ENCODE measurements at regions not wholly inside any gene's neighbourhood (a gene's known extent, or its start where the extent isn't known, plus 50 kb on each side); places are given as distances from the start of the nearest gene placed in this dataset.
"Not testable (repeated sequence)": the region's sequence is repeated elsewhere in the genome, so short reads cannot be mapped to it uniquely, and the experiment has no call there.

GRCh38 chr13:84702174-84702573 lies 819.9 kb upstream of the SLITRK1 start:
- H3K4me1 ChIP-seq (ENCODE audit: insufficient read depth, low read length, poor library complexity, severe bottlenecking): no peaks in the 10 kb centered on the region
- H3K27me3 ChIP-seq (replicated peaks; ENCODE audit: insufficient read depth, low read depth, low read length, poor library complexity): no peaks in the 10 kb centered on the region
- intact Hi-C loops (cut with micrococcal nuclease; ENCODE audit: unreplicated experiment): no loop called here
- no TSS peak for BruUV-seq (replicated peaks)
- no peaks in the 10 kb centered on the region for H3K36me3 ChIP-seq (ENCODE audit: insufficient read depth, low read length, poor library complexity, severe bottlenecking)
- POLR2A ChIA-PET (ENCODE audit: low non-redundant PET): no interaction called here
- DNase-seq (ENCODE audit: low spot score): no peak
- H3K4me3 ChIP-seq (ENCODE audit: low read depth, low read length, poor library complexity, severe bottlenecking): no peak overlapping the region
- TF ChIP-seq EZH2 (IDR thresholded peaks at IDR 0.05; ENCODE audit: borderline replicate concordance, low read depth, low read length, poor library complexity, severe bottlenecking) (no peak), CTCF (conservative IDR thresholded peaks at IDR 0.05; ENCODE audit: low read depth, low read length) (no peak)
- CTCF ChIA-PET: no interaction called here
- H3K9me3 ChIP-seq (ENCODE audit: low read depth, low read length, poor library complexity, severe bottlenecking): no peaks in the 10 kb centered on the region
- H3K27ac ChIP-seq (ENCODE audit: low read depth, low read length, poor library complexity, severe bottlenecking): no peak overlapping the region

DNA sequence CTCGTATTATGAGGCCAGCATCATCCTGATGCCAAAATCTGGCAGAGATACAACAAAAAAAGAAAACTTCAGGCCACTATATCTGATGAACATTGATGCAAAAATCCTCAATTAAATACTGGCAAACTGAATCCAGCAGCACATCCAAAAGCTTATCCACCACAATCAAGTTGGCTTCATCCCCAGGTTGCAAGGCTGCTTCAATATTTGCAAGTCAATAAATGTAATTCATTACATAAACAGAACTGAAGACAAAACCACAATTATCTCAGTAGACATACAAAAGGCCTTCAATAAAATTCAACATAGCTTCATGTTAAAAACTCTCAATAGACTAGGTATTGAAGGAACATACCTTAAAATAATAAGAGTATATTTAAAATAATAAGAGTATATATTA lies 815.3 kb upstream of the SLITRK1 start:
- H3K27me3 ChIP-seq (replicated peaks; ENCODE audit: insufficient read depth, low read depth, low read length, poor library complexity); DNase-seq (ENCODE audit: low spot score); POLR2A ChIA-PET (ENCODE audit: low non-redundant PET); H3K4me3 ChIP-seq (ENCODE audit: low read depth, low read length, poor library complexity, severe bottlenecking); H3K27ac ChIP-seq (ENCODE audit: low read depth, low read length, poor library complexity, severe bottlenecking); BruUV-seq (replicated peaks); H3K9me3 ChIP-seq (ENCODE audit: low read depth, low read length, poor library complexity, severe bottlenecking); H3K4me1 ChIP-seq (ENCODE audit: insufficient read depth, low read length, poor library complexity, severe bottlenecking); CTCF ChIA-PET; intact Hi-C loops (cut with micrococcal nuclease; ENCODE audit: unreplicated experiment); H3K36me3 ChIP-seq (ENCODE audit: insufficient read depth, low read length, poor library complexity, severe bottlenecking): not testable (repeated sequence)

- POLR2A ChIA-PET (ENCODE audit: low non-redundant PET): no interaction called here
- Histone ChIP-seq H3K9me3 (ENCODE audit: low read depth, low read length, poor library complexity, severe bottlenecking) (no peaks in the 10 kb centered on the region), H3K27ac (ENCODE audit: low read depth, low read length, poor library complexity, severe bottlenecking) (no peak overlapping the region), H3K4me1 (ENCODE audit: insufficient read depth, low read length, poor library complexity, severe bottlenecking) (no peaks in the 10 kb centered on the region), H3K4me3 (ENCODE audit: low read depth, low read length, poor library complexity, severe bottlenecking) (no peak overlapping the region), H3K27me3 (replicated peaks; ENCODE audit: insufficient read depth, low read depth, low read length, poor library complexity) (no peaks in the 10 kb centered on the region), H3K36me3 (ENCODE audit: insufficient read depth, low read length, poor library complexity, severe bottlenecking) (no peaks in the 10 kb centered on the region)
- no TSS peak for BruUV-seq (replicated peaks)
- TF ChIP-seq CTCF (conservative IDR thresholded peaks at IDR 0.05; ENCODE audit: low read depth, low read length): no peak
- no peak for TF ChIP-seq EZH2 (IDR thresholded peaks at IDR 0.05; ENCODE audit: borderline replicate concordance, low read depth, low read length, poor library complexity, severe bottlenecking)
- intact Hi-C loops (cut with micrococcal nuclease; ENCODE audit: unreplicated experiment): no loop called here
- no peak for DNase-seq (ENCODE audit: low spot score)
- CTCF ChIA-PET: no interaction called here
Measured at GRCh38 chr13:84686973-84687372, 804.7 kb upstream of the SLITRK1 start.

- intact Hi-C loops (cut with micrococcal nuclease; ENCODE audit: unreplicated experiment): no loop called here
- H3K4me3 ChIP-seq (ENCODE audit: low read depth, low read length, poor library complexity, severe bottlenecking): no peak overlapping the region
- no peak overlapping the region for H3K27ac ChIP-seq (ENCODE audit: low read depth, low read length, poor library complexity, severe bottlenecking)
- no peak for DNase-seq (ENCODE audit: low spot score)
- no TSS peak for BruUV-seq (replicated peaks)
- no peaks in the 10 kb centered on the region for H3K4me1 ChIP-seq (ENCODE audit: insufficient read depth, low read length, poor library complexity, severe bottlenecking)
- TF ChIP-seq EZH2 (IDR thresholded peaks at IDR 0.05; ENCODE audit: borderline replicate concordance, low read depth, low read length, poor library complexity, severe bottlenecking) (no peak), CTCF (conservative IDR thresholded peaks at IDR 0.05; ENCODE audit: low read depth, low read length) (no peak)
- no peaks in the 10 kb centered on the region for H3K36me3 ChIP-seq (ENCODE audit: insufficient read depth, low read length, poor library complexity, severe bottlenecking)
- ChIA-PET CTCF (no interaction called here), POLR2A (ENCODE audit: low non-redundant PET) (no interaction called here)
- H3K9me3 ChIP-seq (ENCODE audit: low read depth, low read length, poor library complexity, severe bottlenecking): no peaks in the 10 kb centered on the region
- no peaks in the 10 kb centered on the region for H3K27me3 ChIP-seq (replicated peaks; ENCODE audit: insufficient read depth, low read depth, low read length, poor library complexity)
Measured at GRCh38 chr13:84686458-84686857, 804.2 kb upstream of the SLITRK1 start.
